IMR-90 (cell line): ENCODE measurements at regions not wholly inside any gene's neighbourhood (a gene's known extent, or its start where the extent isn't known, plus 50 kb on each side); places are given as distances from the start of the nearest gene placed in this dataset.

Experiments used
- ATAC-seq: fragments of 200-7000 bp; cut with Tn5 transposase; 2 replicates; pipeline ENCODE4 v1.9.1; 2020; ENCODE audit warnings: low read depth, mild to moderate bottlenecking, moderate library complexity
- BruUV-seq: library from RNA; stranded (reverse); fragments of 400-500 nt; replicated peaks from 2 replicates; lab custom pipeline; 2021; lab: Mats Ljungman, UMichigan
- CTCF ChIA-PET: fragments of 300-600 bp; formaldehyde crosslinking; extraction: SDS; loops from one replicate; lab custom pipeline; 2021; ENCODE audit warnings: antibody characterized with exemption; lab: Yijun Ruan, JAX
- POLR2A ChIA-PET: fragments of 300-600 bp; sonication (Branson Sonifier 250); formaldehyde crosslinking; loops from one replicate; lab custom pipeline; 2022; ENCODE audit warnings: antibody characterized with exemption; ENCODE audit not compliant: unreplicated experiment; lab: Charles Lee
- DNase-seq: peaks from one replicate; pipeline ENCODE4 v3.0.0; 2013
- H2AFZ ChIP-seq: replicated peaks from 2 replicates; pipeline ENCODE3; 2013; ENCODE audit warnings: low read length, mild to moderate bottlenecking; ENCODE audit not compliant: poor library complexity
- H2AK5ac ChIP-seq: 2 replicates; pipeline ENCODE4 v1.6.1; 2013; ENCODE audit warnings: low read depth, low read length, inconsistent platforms
- H2AK9ac ChIP-seq: replicated peaks from 2 replicates; pipeline ENCODE3; 2013; ENCODE audit warnings: mild to moderate bottlenecking, low read depth, low read length, moderate library complexity; ENCODE audit not compliant: poor library complexity
- H2BK120ac ChIP-seq: 2 replicates; pipeline ENCODE4 v1.6.1; 2013; ENCODE audit warnings: low read depth, low read length, inconsistent platforms
- H2BK15ac ChIP-seq: 3 replicates; pipeline ENCODE4 v1.6.1; 2013; ENCODE audit warnings: low read depth, low read length, inconsistent platforms
- H2BK20ac ChIP-seq: 2 replicates; pipeline ENCODE4 v1.6.1; 2013; ENCODE audit warnings: low read depth, mild to moderate bottlenecking, inconsistent platforms, low read length, moderate library complexity
- H2BK5ac ChIP-seq: 2 replicates; pipeline ENCODE4 v1.6.1; 2013; ENCODE audit warnings: mild to moderate bottlenecking, low read depth, low read length, inconsistent platforms; ENCODE audit not compliant: poor library complexity, severe bottlenecking
- H3K14ac ChIP-seq: replicated peaks from 2 replicates; pipeline ENCODE4 v1.6.1; 2013; ENCODE audit warnings: low read depth, low read length, inconsistent platforms
- H3K18ac ChIP-seq: 2 replicates; pipeline ENCODE4 v1.6.1; 2013; ENCODE audit warnings: low read depth, low read length, control low read depth
- H3K23ac ChIP-seq: 2 replicates; pipeline ENCODE4 v1.6.1; 2013; ENCODE audit warnings: low read depth, low read length, inconsistent platforms
- H3K27ac ChIP-seq: 2 replicates; pipeline ENCODE4 v1.5.1; 2013; ENCODE audit warnings: mild to moderate bottlenecking, control low read depth, low read length; ENCODE audit not compliant: insufficient read depth
- H3K27me3 ChIP-seq: 2 replicates; pipeline ENCODE4 v1.6.1; 2013; ENCODE audit warnings: low read length; ENCODE audit not compliant: control insufficient read depth, insufficient read depth
- H3K36me3 ChIP-seq: 2 replicates; pipeline ENCODE4 v1.6.1; 2013; ENCODE audit warnings: low read length, mixed read lengths; ENCODE audit not compliant: control insufficient read depth, insufficient read depth
- H3K4ac ChIP-seq: 2 replicates; pipeline ENCODE4 v1.6.1; 2013; ENCODE audit warnings: low read depth, low read length, inconsistent platforms
- H3K4me1 ChIP-seq: 2 replicates; pipeline ENCODE4 v1.6.1; 2013; ENCODE audit warnings: low read length, mixed read lengths; ENCODE audit not compliant: control insufficient read depth, insufficient read depth
- H3K4me2 ChIP-seq: 2 replicates; pipeline ENCODE4 v1.6.1; 2013; ENCODE audit warnings: low read depth, mild to moderate bottlenecking, control low read depth, low read length, moderate library complexity
- H3K4me3 ChIP-seq: 2 replicates; pipeline ENCODE4 v1.5.1; 2013; ENCODE audit warnings: low read depth, mild to moderate bottlenecking, control low read depth, low read length, moderate library complexity; ENCODE audit not compliant: insufficient read depth
- H3K56ac ChIP-seq: 2 replicates; pipeline ENCODE4 v1.6.1; 2013; ENCODE audit warnings: low read length, inconsistent platforms; ENCODE audit not compliant: insufficient read depth; ENCODE audit errors: extremely low read depth
- H3K79me1 ChIP-seq, 2 experiments: 2 replicates each; pipeline ENCODE4 v1.6.1; 2013; ENCODE audit warnings: low read length in 2 of 2, inconsistent platforms in 1 of 2, low read depth in 1 of 2
- H3K9ac ChIP-seq: 2 replicates; pipeline ENCODE4 v1.6.1; 2013; ENCODE audit warnings: low read depth, low read length, control low read depth
- H3K9me1 ChIP-seq: 2 replicates; pipeline ENCODE4 v1.6.1; 2013; ENCODE audit warnings: low read length, inconsistent platforms; ENCODE audit not compliant: insufficient read depth
- H3K9me3 ChIP-seq: 2 replicates; pipeline ENCODE4 v1.6.1; 2013; ENCODE audit warnings: low read length; ENCODE audit not compliant: control insufficient read depth, insufficient read depth
- H4K20me1 ChIP-seq: 2 replicates; pipeline ENCODE4 v1.6.1; 2013; ENCODE audit warnings: low read length, inconsistent platforms; ENCODE audit not compliant: insufficient read depth
- H4K5ac ChIP-seq: 2 replicates; pipeline ENCODE4 v1.6.1; 2013; ENCODE audit warnings: mild to moderate bottlenecking, low read depth, low read length, control low read depth
- H4K8ac ChIP-seq, 2 experiments: 2 replicates each; pipeline ENCODE4 v1.6.1; 2013; ENCODE audit warnings: low read depth in 2 of 2, low read length in 2 of 2, control low read depth in 1 of 2, inconsistent platforms in 1 of 2
- H4K91ac ChIP-seq: 2 replicates; pipeline ENCODE4 v1.6.1; 2013; ENCODE audit warnings: low read depth, low read length, inconsistent platforms; ENCODE audit not compliant: insufficient read depth
- BHLHE40 ChIP-seq: fragments of 150-350 bp; IDR thresholded peaks from 2 replicates; pipeline ENCODE4 v1.6.1; 2016; ENCODE audit warnings: mild to moderate bottlenecking, low read depth, low read length
- CEBPB ChIP-seq: IDR thresholded peaks from 2 replicates; pipeline ENCODE4 v1.6.1; 2012; ENCODE audit warnings: low read depth, low read length, improper control_type of control experiment
- CHD1 ChIP-seq: IDR thresholded peaks from 2 replicates; pipeline ENCODE4 v1.6.1; 2012; ENCODE audit warnings: low read depth, low read length, improper control_type of control experiment
- FOS ChIP-seq: fragments of 150-350 bp; IDR thresholded peaks from 2 replicates; pipeline ENCODE4 v1.6.1; 2016; ENCODE audit warnings: low read depth, low read length
- MAFK ChIP-seq: IDR thresholded peaks from 2 replicates; pipeline ENCODE4 v1.6.1; 2012; ENCODE audit warnings: low read depth, low read length, improper control_type of control experiment
- MAZ ChIP-seq: IDR thresholded peaks from 2 replicates; pipeline ENCODE4 v1.6.1; 2012; ENCODE audit warnings: low read depth, mild to moderate bottlenecking, low read length, improper control_type of control experiment, moderate library complexity, borderline replicate concordance
- MXI1 ChIP-seq: IDR thresholded peaks from 2 replicates; pipeline ENCODE4 v1.6.1; 2012; ENCODE audit warnings: low read depth, mild to moderate bottlenecking, low read length, moderate library complexity, borderline replicate concordance
- NFE2L2 ChIP-seq: fragments of 150-350 bp; IDR thresholded peaks from 2 replicates; pipeline ENCODE4 v1.6.1; 2016; ENCODE audit warnings: low read depth, mild to moderate bottlenecking, low read length
- POLR2A ChIP-seq: IDR thresholded peaks from 2 replicates; pipeline ENCODE4 v1.6.1; 2012; ENCODE audit warnings: mild to moderate bottlenecking, low read depth, low read length
- RAD21 ChIP-seq: IDR thresholded peaks from 2 replicates; pipeline ENCODE4 v1.6.1; 2012; ENCODE audit warnings: low read length, improper control_type of control experiment
- RCOR1 ChIP-seq: IDR thresholded peaks from 2 replicates; pipeline ENCODE4 v1.6.1; 2012; ENCODE audit warnings: mild to moderate bottlenecking, low read length, improper control_type of control experiment; ENCODE audit not compliant: insufficient replicate concordance
- RFX5 ChIP-seq: IDR thresholded peaks from 2 replicates; pipeline ENCODE4 v1.8.0; 2012; ENCODE audit warnings: low read depth, mild to moderate bottlenecking, low read length, moderate library complexity
- SMC3 ChIP-seq: fragments of 150-350 bp; IDR thresholded peaks from 2 replicates; pipeline ENCODE4 v1.6.1; 2016; ENCODE audit warnings: low read depth, mild to moderate bottlenecking, antibody characterized with exemption, low read length, moderate library complexity
- dilution Hi-C: fragments of 300-500 bp; cut with HindIII; formaldehyde crosslinking; loops from one replicate; pipeline ENCODE4 v1.14.3; 2018; ENCODE audit warnings: low sequenced_read_pairs; ENCODE audit not compliant: unreplicated experiment
- in situ Hi-C: fragments of 300-500 bp; cut with MboI; formaldehyde crosslinking; loops from 3 replicates; pipeline ENCODE4 v1.14.3; 2019; ENCODE audit warnings: low sequenced_read_pairs, inconsistent platforms, mixed read lengths
- intact Hi-C: fragments of 100-400 bp; cut with micrococcal nuclease; formaldehyde crosslinking; loops from 2 replicates; pipeline ENCODE4 v1.10.0; 2022
- TF ChIP-seq, protein P1 (sequence below): fragments of 150-350 bp; IDR thresholded peaks from 2 replicates; pipeline ENCODE4 v1.6.1; 2017; ENCODE audit warnings: mild to moderate bottlenecking, antibody characterized with exemption, low read length, low read depth
- TF ChIP-seq, protein P2 (sequence below): fragments of 150-350 bp; IDR thresholded peaks from 2 replicates; pipeline ENCODE4 v1.6.1; 2016; ENCODE audit warnings: low read depth, mild to moderate bottlenecking, low read length, moderate library complexity, borderline replicate concordance
- TF ChIP-seq, protein P3 (sequence below): conservative IDR thresholded peaks from 2 replicates; pipeline ENCODE4 v1.5.1; 2012; ENCODE audit warnings: mild to moderate bottlenecking, low read depth, low read length, improper control_type of control experiment

DNA sequence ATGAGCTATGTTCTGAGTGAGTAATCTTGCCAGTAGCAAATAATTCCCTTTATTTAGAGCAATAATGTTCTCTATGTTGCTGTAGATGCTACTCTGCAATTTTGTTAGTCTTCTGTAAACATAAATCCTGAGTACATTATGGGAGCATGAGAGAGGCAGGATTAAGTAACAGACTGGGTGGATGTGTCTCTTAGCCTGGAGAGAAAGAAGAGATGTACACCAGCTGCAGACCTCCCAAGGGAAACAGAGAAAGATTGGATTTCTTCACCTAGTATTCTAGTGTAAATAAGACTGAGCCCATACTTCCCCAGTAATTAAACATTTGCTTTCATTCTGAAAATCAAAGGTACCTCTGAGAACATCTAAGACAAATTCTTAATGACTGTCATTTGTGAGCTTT is 564.0 kb downstream of the TRHDE start:
- DNase-seq = no peak
- dilution Hi-C loops (no loop called here), in situ Hi-C loops (no loop called here), intact Hi-C loops (no loop called here)
- Histone ChIP-seq H3K4me1 (no peaks in the 10 kb centered on the region), H3K27ac (no peak overlapping the region), H2BK20ac (no peak overlapping the region), H2BK5ac (no peak overlapping the region), H2AK9ac (no peak overlapping the region), H2AFZ (no peak overlapping the region), H2AK5ac (no peak overlapping the region), H3K56ac (no peak overlapping the region), H3K9me3 (peaks cover 18% of the 10 kb centered on the region), H4K5ac (no peak overlapping the region), H2BK15ac (no peak overlapping the region), H2BK120ac (no peak overlapping the region), H4K8ac (no peak overlapping the region), H3K27me3 (no peaks in the 10 kb centered on the region), H3K79me1 (no peaks in the 10 kb centered on the region), H3K9ac (no peak overlapping the region), H3K4me2 (no peak overlapping the region), H3K9me1 (no peaks in the 10 kb centered on the region), H3K18ac (no peak overlapping the region), H3K14ac (no peak overlapping the region), H4K20me1 (no peaks in the 10 kb centered on the region), H3K4ac (no peak overlapping the region), H4K91ac (no peak overlapping the region), H3K4me3 (no peak overlapping the region), H3K36me3 (no peaks in the 10 kb centered on the region), H3K23ac (no peak overlapping the region)
- POLR2A ChIA-PET = no interaction called here
- no TSS peak for BruUV-seq
- no peak for ATAC-seq
- no peak for TF ChIP-seq RCOR1
- no peak for TF ChIP-seq RAD21
- no peak for TF ChIP-seq FOS
- TF ChIP-seq, protein P1, sequence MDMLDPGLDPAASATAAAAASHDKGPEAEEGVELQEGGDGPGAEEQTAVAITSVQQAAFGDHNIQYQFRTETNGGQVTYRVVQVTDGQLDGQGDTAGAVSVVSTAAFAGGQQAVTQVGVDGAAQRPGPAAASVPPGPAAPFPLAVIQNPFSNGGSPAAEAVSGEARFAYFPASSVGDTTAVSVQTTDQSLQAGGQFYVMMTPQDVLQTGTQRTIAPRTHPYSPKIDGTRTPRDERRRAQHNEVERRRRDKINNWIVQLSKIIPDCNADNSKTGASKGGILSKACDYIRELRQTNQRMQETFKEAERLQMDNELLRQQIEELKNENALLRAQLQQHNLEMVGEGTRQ = no peak
- no peak for TF ChIP-seq BHLHE40
- TF ChIP-seq NFE2L2 = no peak
- no peak for TF ChIP-seq CEBPB
- TF ChIP-seq MAZ = no peak
- no peak for TF ChIP-seq RFX5
- no peak for TF ChIP-seq CHD1
- TF ChIP-seq MAFK = no peak
- TF ChIP-seq SMC3 = no peak
- TF ChIP-seq, protein P2, sequence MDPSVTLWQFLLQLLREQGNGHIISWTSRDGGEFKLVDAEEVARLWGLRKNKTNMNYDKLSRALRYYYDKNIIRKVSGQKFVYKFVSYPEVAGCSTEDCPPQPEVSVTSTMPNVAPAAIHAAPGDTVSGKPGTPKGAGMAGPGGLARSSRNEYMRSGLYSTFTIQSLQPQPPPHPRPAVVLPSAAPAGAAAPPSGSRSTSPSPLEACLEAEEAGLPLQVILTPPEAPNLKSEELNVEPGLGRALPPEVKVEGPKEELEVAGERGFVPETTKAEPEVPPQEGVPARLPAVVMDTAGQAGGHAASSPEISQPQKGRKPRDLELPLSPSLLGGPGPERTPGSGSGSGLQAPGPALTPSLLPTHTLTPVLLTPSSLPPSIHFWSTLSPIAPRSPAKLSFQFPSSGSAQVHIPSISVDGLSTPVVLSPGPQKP = no peak
- no peak for TF ChIP-seq POLR2A
- no peak for TF ChIP-seq MXI1
- TF ChIP-seq, protein P3, sequence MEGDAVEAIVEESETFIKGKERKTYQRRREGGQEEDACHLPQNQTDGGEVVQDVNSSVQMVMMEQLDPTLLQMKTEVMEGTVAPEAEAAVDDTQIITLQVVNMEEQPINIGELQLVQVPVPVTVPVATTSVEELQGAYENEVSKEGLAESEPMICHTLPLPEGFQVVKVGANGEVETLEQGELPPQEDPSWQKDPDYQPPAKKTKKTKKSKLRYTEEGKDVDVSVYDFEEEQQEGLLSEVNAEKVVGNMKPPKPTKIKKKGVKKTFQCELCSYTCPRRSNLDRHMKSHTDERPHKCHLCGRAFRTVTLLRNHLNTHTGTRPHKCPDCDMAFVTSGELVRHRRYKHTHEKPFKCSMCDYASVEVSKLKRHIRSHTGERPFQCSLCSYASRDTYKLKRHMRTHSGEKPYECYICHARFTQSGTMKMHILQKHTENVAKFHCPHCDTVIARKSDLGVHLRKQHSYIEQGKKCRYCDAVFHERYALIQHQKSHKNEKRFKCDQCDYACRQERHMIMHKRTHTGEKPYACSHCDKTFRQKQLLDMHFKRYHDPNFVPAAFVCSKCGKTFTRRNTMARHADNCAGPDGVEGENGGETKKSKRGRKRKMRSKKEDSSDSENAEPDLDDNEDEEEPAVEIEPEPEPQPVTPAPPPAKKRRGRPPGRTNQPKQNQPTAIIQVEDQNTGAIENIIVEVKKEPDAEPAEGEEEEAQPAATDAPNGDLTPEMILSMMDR = no peak
- CTCF ChIA-PET = no interaction called here
